HCT116 (cell line): ENCODE measurements at regions not wholly inside any gene's neighbourhood (a gene's known extent, or its start where the extent isn't known, plus 50 kb on each side); places are given as distances from the start of the nearest gene placed in this dataset.

Experiments used
- ATAC-seq: fragments of 200-7000 bp; cut with Tn5 transposase; 2 replicates; pipeline ENCODE4 v1.9.1; 2020; ENCODE audit warnings: mild to moderate bottlenecking, moderate library complexity
- BruUV-seq: library from RNA; stranded (reverse); fragments of 400-500 nt; replicated peaks from 2 replicates; lab custom pipeline; 2021; lab: Mats Ljungman, UMichigan
- CTCF ChIA-PET: fragments of 300-600 bp; sonication (Branson Sonifier 250); formaldehyde crosslinking; loops from one replicate; lab custom pipeline; 2021; ENCODE audit warnings: antibody characterized with exemption; lab: Charles Lee
- POLR2A ChIA-PET: fragments of 300-600, 350-600 bp; sonication (Branson Sonifier 250); formaldehyde crosslinking; loops from one replicate; lab custom pipeline; 2021; ENCODE audit warnings: antibody characterized with exemption; lab: Charles Lee
- RAD21 ChIA-PET, 2 experiments: fragments of 300-600 bp; sonication (Branson Sonifier 250); formaldehyde crosslinking; loops; one replicate each; lab custom pipeline; 2023; ENCODE audit warnings: low total read pairs in 2 of 2; ENCODE audit not compliant: uncharacterized antibody in 2 of 2, unreplicated experiment in 2 of 2, low non-redundant PET in 1 of 2; lab: Charles Lee
- DNase-seq: peaks from one replicate; pipeline ENCODE4 v3.0.0-alpha.2; 2010; ENCODE audit warnings: low read depth, low spot score
- H2AFZ ChIP-seq: fragments of 200-600 bp; shearing (Covaris generic), sonication (generic); 2 replicates; pipeline ENCODE4 v1.6.1; 2017; ENCODE audit warnings: low read depth, mixed run types, mixed read lengths, antibody characterized with exemption, low read length; ENCODE audit not compliant: poor library complexity, severe bottlenecking
- H3K27ac ChIP-seq: 2 replicates; pipeline ENCODE4 v1.5.1; 2012; ENCODE audit warnings: low read depth, low read length
- H3K27me3 ChIP-seq: fragments of 200-600 bp; sonication (generic); 2 replicates; pipeline ENCODE4 v1.6.1; 2016; ENCODE audit warnings: mixed run types, low read length, mixed read lengths; ENCODE audit not compliant: insufficient read depth
- H3K36me3 ChIP-seq, 2 experiments: fragments of 200-500 bp in 1 of 2; fragments of 200-600 bp in 1 of 2; sonication (Bioruptor generic) in 1 of 2; sonication (generic) in 1 of 2; 2 replicates each; pipeline versions ENCODE4 v1.5.1 to v1.6.1; 2014 to 2016; ENCODE audit warnings: low read length in 2 of 2, inconsistent platforms in 1 of 2, mixed read lengths in 1 of 2, mixed run types in 1 of 2; ENCODE audit not compliant: insufficient read depth in 2 of 2, control insufficient read depth in 1 of 2
- H3K4me1 ChIP-seq, 2 experiments: fragments of 200-600 bp in 1 of 2; sonication (generic) in 1 of 2; 2 replicates each; pipeline versions ENCODE4 v1.5.1 to v1.6.1; 2012 to 2017; ENCODE audit warnings: low read length in 2 of 2, inconsistent platforms in 1 of 2, mild to moderate bottlenecking in 1 of 2, mixed read lengths in 1 of 2, mixed run types in 1 of 2, moderate library complexity in 1 of 2; ENCODE audit not compliant: insufficient read depth in 2 of 2, control insufficient read depth in 1 of 2
- H3K4me2 ChIP-seq: fragments of 200-600 bp; sonication (generic); 2 replicates; pipeline ENCODE4 v1.6.1; 2017; ENCODE audit warnings: mixed run types, low read length, mixed read lengths
- H3K4me3 ChIP-seq, 2 experiments: fragments of 200-600 bp in 1 of 2; sonication (generic) in 1 of 2; replicated peaks in 1 of 2; 2 replicates each; pipeline ENCODE4 v1.5.1; 2011 to 2016; ENCODE audit warnings: low read length in 2 of 2, control low read depth in 1 of 2, low read depth in 1 of 2, mild to moderate bottlenecking in 1 of 2, mixed read lengths in 1 of 2, mixed run types in 1 of 2
- H3K79me2 ChIP-seq: fragments of 200-600 bp; sonication (generic); 2 replicates; pipeline ENCODE4 v1.6.1; 2017; ENCODE audit warnings: mild to moderate bottlenecking, mixed run types, low read length, moderate library complexity, mixed read lengths; ENCODE audit not compliant: insufficient read depth
- H3K9ac ChIP-seq: fragments of 200-600 bp; sonication (generic); 2 replicates; pipeline ENCODE4 v1.6.1; 2016; ENCODE audit warnings: low read length, mixed read lengths
- H3K9me2 ChIP-seq: fragments of 200-600 bp; sonication (generic), shearing (Covaris generic); 2 replicates; pipeline ENCODE4 v1.6.1; 2017; ENCODE audit warnings: mixed run types, mild to moderate bottlenecking, moderate library complexity; ENCODE audit not compliant: insufficient read depth
- H3K9me3 ChIP-seq, 2 experiments: fragments of 200-500 bp in 1 of 2; fragments of 200-600 bp in 1 of 2; sonication (Bioruptor generic) in 1 of 2; sonication (generic) in 1 of 2; 2 replicates each; pipeline ENCODE4 v1.6.1; 2014 to 2017; ENCODE audit warnings: low read length in 2 of 2, mixed read lengths in 2 of 2, inconsistent platforms in 1 of 2, low read depth in 1 of 2, mild to moderate bottlenecking in 1 of 2, mixed run types in 1 of 2, moderate library complexity in 1 of 2; ENCODE audit not compliant: control insufficient read depth in 1 of 2, insufficient read depth in 1 of 2
- H4K20me1 ChIP-seq: fragments of 200-600 bp; sonication (generic), shearing (Covaris generic); 2 replicates; pipeline ENCODE4 v1.6.1; 2017; ENCODE audit warnings: mixed run types, mild to moderate bottlenecking, moderate library complexity; ENCODE audit not compliant: insufficient read depth
- ATF3 ChIP-seq: IDR thresholded peaks from 2 replicates; pipeline ENCODE4 v1.6.1; 2012
- CBX3 ChIP-seq: IDR thresholded peaks from 2 replicates; pipeline ENCODE4 v1.6.1; 2012; ENCODE audit warnings: low read depth
- EZH2 ChIP-seq: fragments of 200-600 bp; sonication (generic); IDR thresholded peaks from 2 replicates; pipeline ENCODE4 v1.6.1; 2017; ENCODE audit warnings: antibody characterized with exemption, mixed run types
- FOSL1 ChIP-seq: IDR thresholded peaks from 2 replicates; pipeline ENCODE4 v1.6.1; 2012; ENCODE audit warnings: low read depth
- JUND ChIP-seq: IDR thresholded peaks from 2 replicates; pipeline ENCODE4 v1.6.1; 2012
- POLR2A ChIP-seq: IDR thresholded peaks from 2 replicates; pipeline ENCODE4 v1.7.0; 2011; ENCODE audit warnings: borderline replicate concordance; ENCODE audit not compliant: insufficient read depth, insufficient read length; ENCODE audit errors: extremely low read depth
- POLR2AphosphoS5 ChIP-seq: IDR thresholded peaks from 2 replicates; pipeline ENCODE4 v1.6.1; 2011; ENCODE audit warnings: mild to moderate bottlenecking, low read depth, low read length, moderate library complexity
- RAD21 ChIP-seq: IDR thresholded peaks from 2 replicates; pipeline ENCODE4 v1.6.1; 2012; ENCODE audit warnings: low read depth, mild to moderate bottlenecking
- REST ChIP-seq: IDR thresholded peaks from 2 replicates; pipeline ENCODE4 v1.6.1; 2012; ENCODE audit warnings: low read depth
- SIN3A ChIP-seq: IDR thresholded peaks from 2 replicates; pipeline ENCODE4 v1.6.1; 2012; ENCODE audit warnings: low read depth
- SP1 ChIP-seq: IDR thresholded peaks from 2 replicates; pipeline ENCODE4 v1.6.1; 2012; ENCODE audit warnings: low read depth
- TCF7L2 ChIP-seq: IDR thresholded peaks from 2 replicates; pipeline ENCODE4 v1.7.0; 2011; ENCODE audit warnings: borderline replicate concordance, inconsistent platforms; ENCODE audit not compliant: insufficient read depth, insufficient read length; ENCODE audit errors: extremely low read depth
- ZFX ChIP-seq: fragments of 450-650 bp; IDR thresholded peaks from 2 replicates; pipeline ENCODE4 v1.6.1; 2017
- intact Hi-C: fragments of 100-400 bp; cut with micrococcal nuclease; formaldehyde crosslinking; loops from 2 replicates; pipeline ENCODE4 v1.10.0; 2022
- TF ChIP-seq, protein P1 (sequence below): IDR thresholded peaks from 2 replicates; pipeline ENCODE4 v1.6.1; 2012
- TF ChIP-seq, protein P2 (sequence below): IDR thresholded peaks from 2 replicates; pipeline ENCODE4 v1.6.1; 2011; ENCODE audit warnings: mild to moderate bottlenecking, low read length, moderate library complexity; ENCODE audit not compliant: insufficient replicate concordance; ENCODE audit errors: extremely low read depth

GRCh38 chr2:65652066-65652465, 219.7 kb upstream of the SPRED2 start:
- no peak for TF ChIP-seq POLR2A
- TF ChIP-seq, all 23 proteins: peak for 0
- no peak overlapping the region for H2AFZ ChIP-seq
- no peaks in the 10 kb centered on the region for H3K9me2 ChIP-seq
- no peaks in the 10 kb centered on the region for H3K36me3 ChIP-seq
- no peaks in the 10 kb centered on the region for H4K20me1 ChIP-seq
- ATAC-seq (no peak), DNase-seq (no peak)
- H3K27ac ChIP-seq: no peak overlapping the region
- H3K4me2 ChIP-seq: no peak overlapping the region
- no peak overlapping the region for H3K4me3 ChIP-seq
- ChIA-PET CTCF (interaction anchor here (0.5 to 2.0 kb wide), 3 partner anchors 12 to 251 kb away, joined by 3 to 6 read pairs (median 3); no protein-coding TSS in a partner anchor), RAD21 (no interaction called here), POLR2A (no interaction called here)
- BruUV-seq: no TSS peak
- no peak overlapping the region for H3K9ac ChIP-seq
- H3K79me2 ChIP-seq: no peaks in the 10 kb centered on the region
- H3K27me3 ChIP-seq: no peaks in the 10 kb centered on the region
- H3K9me3 ChIP-seq: no peaks in the 10 kb centered on the region
- H3K4me1 ChIP-seq: no peaks in the 10 kb centered on the region
- intact Hi-C loops: no loop called here

DNA sequence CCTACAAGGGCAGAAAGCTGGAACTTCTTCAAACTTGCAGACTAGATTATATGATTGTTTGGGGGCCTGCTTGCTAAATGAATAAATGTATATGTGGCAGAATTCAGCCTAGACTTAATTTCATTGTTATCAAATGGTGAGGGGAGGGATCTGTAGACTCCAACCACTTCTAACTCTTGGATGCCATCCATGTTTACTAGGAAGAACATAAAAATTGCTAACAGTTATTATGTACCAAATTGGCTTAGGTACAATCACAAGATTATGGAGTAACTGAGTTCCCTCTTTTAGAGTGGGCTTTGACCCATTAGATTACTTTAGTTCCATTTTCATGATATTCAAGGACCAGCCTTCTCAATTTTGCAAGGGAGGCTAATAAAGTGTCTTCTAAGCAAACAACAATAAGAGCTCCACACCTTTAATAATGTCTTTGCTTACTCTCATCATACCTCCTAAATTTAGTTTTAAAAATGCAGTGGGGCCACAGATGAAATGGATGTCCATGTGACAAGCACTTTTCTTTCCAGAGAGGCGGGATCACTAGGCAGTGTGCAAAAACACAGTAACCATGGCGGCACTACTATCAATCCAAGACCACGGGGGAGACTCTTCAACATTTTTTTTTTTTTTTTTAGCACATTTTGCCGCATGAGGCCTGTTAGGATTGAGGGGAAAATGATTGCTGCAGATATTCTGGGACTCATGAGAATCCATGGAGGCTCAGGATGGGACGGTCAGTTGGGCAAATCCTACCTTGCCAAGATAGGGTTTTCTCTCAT, 217.6 kb upstream of the SPRED2 start:
- RAD21 ChIA-PET: no interaction called here
- CTCF ChIA-PET: interaction anchor here (2.0 kb wide), 1 partner anchor 10 kb away, joined by 6 read pairs; no protein-coding TSS in a partner anchor
- no peak for TF ChIP-seq SP1
- TF ChIP-seq, protein P1, sequence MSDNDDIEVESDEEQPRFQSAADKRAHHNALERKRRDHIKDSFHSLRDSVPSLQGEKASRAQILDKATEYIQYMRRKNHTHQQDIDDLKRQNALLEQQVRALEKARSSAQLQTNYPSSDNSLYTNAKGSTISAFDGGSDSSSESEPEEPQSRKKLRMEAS: no peak
- no peak for TF ChIP-seq CBX3
- TF ChIP-seq REST: no peak
- TF ChIP-seq TCF7L2: no peak
- no peak for TF ChIP-seq POLR2A
- no peak for TF ChIP-seq POLR2AphosphoS5
- TF ChIP-seq RAD21: no peak
- TF ChIP-seq EZH2: no peak
- TF ChIP-seq ATF3: no peak
- no peak for TF ChIP-seq SIN3A
- TF ChIP-seq ZFX: no peak
- TF ChIP-seq JUND: no peak
- TF ChIP-seq FOSL1: no peak
- TF ChIP-seq, protein P2, sequence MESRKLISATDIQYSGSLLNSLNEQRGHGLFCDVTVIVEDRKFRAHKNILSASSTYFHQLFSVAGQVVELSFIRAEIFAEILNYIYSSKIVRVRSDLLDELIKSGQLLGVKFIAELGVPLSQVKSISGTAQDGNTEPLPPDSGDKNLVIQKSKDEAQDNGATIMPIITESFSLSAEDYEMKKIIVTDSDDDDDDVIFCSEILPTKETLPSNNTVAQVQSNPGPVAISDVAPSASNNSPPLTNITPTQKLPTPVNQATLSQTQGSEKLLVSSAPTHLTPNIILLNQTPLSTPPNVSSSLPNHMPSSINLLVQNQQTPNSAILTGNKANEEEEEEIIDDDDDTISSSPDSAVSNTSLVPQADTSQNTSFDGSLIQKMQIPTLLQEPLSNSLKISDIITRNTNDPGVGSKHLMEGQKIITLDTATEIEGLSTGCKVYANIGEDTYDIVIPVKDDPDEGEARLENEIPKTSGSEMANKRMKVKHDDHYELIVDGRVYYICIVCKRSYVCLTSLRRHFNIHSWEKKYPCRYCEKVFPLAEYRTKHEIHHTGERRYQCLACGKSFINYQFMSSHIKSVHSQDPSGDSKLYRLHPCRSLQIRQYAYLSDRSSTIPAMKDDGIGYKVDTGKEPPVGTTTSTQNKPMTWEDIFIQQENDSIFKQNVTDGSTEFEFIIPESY: no peak

More for the DNA sequence above, 217.6 kb upstream of the SPRED2 start:
- Histone ChIP-seq H3K27me3 (no peaks in the 10 kb centered on the region), H3K9ac (no peak overlapping the region), H3K4me1 (no peaks in the 10 kb centered on the region), H3K36me3 (no peaks in the 10 kb centered on the region), H3K4me2 (no peak overlapping the region), H2AFZ (no peak overlapping the region), H3K79me2 (no peaks in the 10 kb centered on the region), H3K4me3 (no peak overlapping the region), H4K20me1 (no peaks in the 10 kb centered on the region), H3K9me2 (no peaks in the 10 kb centered on the region), H3K9me3 (no peaks in the 10 kb centered on the region), H3K27ac (no peak overlapping the region)
- no TSS peak for BruUV-seq
- DNase-seq (no peak), ATAC-seq (no peak)
- intact Hi-C loops: loop anchor here (10.0 kb wide), 2 partner anchors 775 to 1825 kb away; no protein-coding TSS in a partner anchor
- POLR2A ChIA-PET: no interaction called here
